ENCODE measurements at regions not wholly inside any gene's neighbourhood (a gene's known extent, or its start where the extent isn't known, plus 50 kb on each side); places are given as distances from the start of the nearest gene placed in this dataset.

GRCh38 chr6:66662196-66662595 is 955.2 kb upstream of the EYS start:
- Mint-ChIP-seq H3K4me3 (no peak overlapping the region), H3K4me1 (no peaks in the 10 kb centered on the region), H3K27ac (no peak overlapping the region), H3K36me3 (ENCODE audit: low read depth) (no peaks in the 10 kb centered on the region), H3K27me3 (no peaks in the 10 kb centered on the region), H3K9me3 (no peaks in the 10 kb centered on the region)
- POLR2A ChIA-PET = no interaction called here
- no peak for DNase-seq
- CTCF ChIA-PET = interaction anchor here (0.5 kb wide), 1 partner anchor 341 kb away, joined by 5 read pairs; no protein-coding TSS in a partner anchor

GRCh38 chr6:66655420-66655819 is 948.4 kb upstream of the EYS start:
- Mint-ChIP-seq H3K36me3 (ENCODE audit: low read depth) (no peaks in the 10 kb centered on the region), H3K27me3 (no peaks in the 10 kb centered on the region), H3K9me3 (peaks cover 8% of the 10 kb centered on the region), H3K4me1 (no peaks in the 10 kb centered on the region), H3K27ac (no peak overlapping the region), H3K4me3 (no peak overlapping the region)
- POLR2A ChIA-PET = no interaction called here
- CTCF ChIA-PET = no interaction called here
- DNase-seq = no peak

GRCh38 chr6:66638518-66638917 is 931.5 kb upstream of the EYS start:
- Mint-ChIP-seq H3K27ac (no peak overlapping the region), H3K36me3 (ENCODE audit: low read depth) (no peaks in the 10 kb centered on the region), H3K4me1 (no peaks in the 10 kb centered on the region), H3K27me3 (no peaks in the 10 kb centered on the region), H3K4me3 (no peak overlapping the region), H3K9me3 (no peaks in the 10 kb centered on the region)
- CTCF ChIA-PET = no interaction called here
- POLR2A ChIA-PET = no interaction called here
- no peak for DNase-seq

- DNase-seq = no peak
- Mint-ChIP-seq H3K27ac (no peak overlapping the region), H3K4me3 (no peak overlapping the region), H3K9me3 (no peaks in the 10 kb centered on the region), H3K36me3 (ENCODE audit: low read depth) (no peaks in the 10 kb centered on the region), H3K27me3 (no peaks in the 10 kb centered on the region), H3K4me1 (no peaks in the 10 kb centered on the region)
- ChIA-PET POLR2A (no interaction called here), CTCF (no interaction called here)
These were observed 931.1 kb upstream of the EYS start for GRCh38 chr6:66638099-66638498.

- no peaks in the 10 kb centered on the region for H3K27me3 Mint-ChIP-seq
- DNase-seq = no peak
- H3K27ac Mint-ChIP-seq = no peak overlapping the region
- no peak overlapping the region for H3K4me3 Mint-ChIP-seq
- no peaks in the 10 kb centered on the region for H3K9me3 Mint-ChIP-seq
- POLR2A ChIA-PET = no interaction called here
- H3K36me3 Mint-ChIP-seq (ENCODE audit: low read depth) = no peaks in the 10 kb centered on the region
- H3K4me1 Mint-ChIP-seq = no peaks in the 10 kb centered on the region
- CTCF ChIA-PET = no interaction called here
These were observed 921.9 kb upstream of the EYS start for GRCh38 chr6:66628917-66629316.

GRCh38 chr6:66623050-66623449 is 916.0 kb upstream of the EYS start:
- CTCF ChIA-PET = no interaction called here
- H3K4me3 Mint-ChIP-seq = no peak overlapping the region
- no peaks in the 10 kb centered on the region for H3K36me3 Mint-ChIP-seq (ENCODE audit: low read depth)
- DNase-seq = no peak
- POLR2A ChIA-PET = no interaction called here
- no peaks in the 10 kb centered on the region for H3K27me3 Mint-ChIP-seq
- H3K9me3 Mint-ChIP-seq = peaks cover 1% of the 10 kb centered on the region
- H3K4me1 Mint-ChIP-seq = no peaks in the 10 kb centered on the region
- no peak overlapping the region for H3K27ac Mint-ChIP-seq

- Mint-ChIP-seq H3K4me1 (no peaks in the 10 kb centered on the region), H3K4me3 (no peak overlapping the region), H3K9me3 (peaks cover 11% of the 10 kb centered on the region), H3K27ac (no peak overlapping the region), H3K36me3 (ENCODE audit: low read depth) (no peaks in the 10 kb centered on the region), H3K27me3 (no peaks in the 10 kb centered on the region)
- DNase-seq = no peak
- POLR2A ChIA-PET = no interaction called here
- CTCF ChIA-PET = no interaction called here
These were observed 898.9 kb upstream of the EYS start for GRCh38 chr6:66605971-66606370.

- ChIA-PET POLR2A (no interaction called here), CTCF (no interaction called here)
- peaks cover 16% of the 10 kb centered on the region for H3K9me3 Mint-ChIP-seq
- H3K4me1 Mint-ChIP-seq = no peaks in the 10 kb centered on the region
- H3K27ac Mint-ChIP-seq = no peak overlapping the region
- no peaks in the 10 kb centered on the region for H3K36me3 Mint-ChIP-seq (ENCODE audit: low read depth)
- no peak for DNase-seq
- no peaks in the 10 kb centered on the region for H3K27me3 Mint-ChIP-seq
- H3K4me3 Mint-ChIP-seq = no peak overlapping the region
These were observed 898.0 kb upstream of the EYS start for GRCh38 chr6:66605011-66605410.

GRCh38 chr6:66599541-66599940 is 892.5 kb upstream of the EYS start:
- ChIA-PET CTCF (no interaction called here), POLR2A (no interaction called here)
- no peak overlapping the region for H3K27ac Mint-ChIP-seq
- H3K4me3 Mint-ChIP-seq = no peak overlapping the region
- H3K36me3 Mint-ChIP-seq (ENCODE audit: low read depth) = no peaks in the 10 kb centered on the region
- H3K9me3 Mint-ChIP-seq = peaks cover 13% of the 10 kb centered on the region
- DNase-seq = no peak
- H3K27me3 Mint-ChIP-seq = no peaks in the 10 kb centered on the region
- no peaks in the 10 kb centered on the region for H3K4me1 Mint-ChIP-seq

- Mint-ChIP-seq H3K9me3 (peaks cover 4% of the 10 kb centered on the region), H3K27me3 (no peaks in the 10 kb centered on the region), H3K36me3 (ENCODE audit: low read depth) (no peaks in the 10 kb centered on the region), H3K4me3 (no peak overlapping the region), H3K4me1 (no peaks in the 10 kb centered on the region), H3K27ac (no peak overlapping the region)
- ChIA-PET CTCF (no interaction called here), POLR2A (no interaction called here)
- no peak for DNase-seq
These were observed 871.3 kb upstream of the EYS start for GRCh38 chr6:66578362-66578761.

GRCh38 chr6:66568271-66568670 is 861.2 kb upstream of the EYS start:
- Mint-ChIP-seq H3K4me3 (no peak overlapping the region), H3K4me1 (no peaks in the 10 kb centered on the region), H3K36me3 (ENCODE audit: low read depth) (no peaks in the 10 kb centered on the region), H3K27ac (no peak overlapping the region), H3K9me3 (no peaks in the 10 kb centered on the region), H3K27me3 (no peaks in the 10 kb centered on the region)
- POLR2A ChIA-PET = no interaction called here
- no peak for DNase-seq
- CTCF ChIA-PET = no interaction called here

GRCh38 chr6:66561479-66561878 is 854.5 kb upstream of the EYS start:
- DNase-seq = no peak
- H3K4me1 Mint-ChIP-seq = no peaks in the 10 kb centered on the region
- CTCF ChIA-PET = no interaction called here
- no peaks in the 10 kb centered on the region for H3K36me3 Mint-ChIP-seq (ENCODE audit: low read depth)
- H3K4me3 Mint-ChIP-seq = no peak overlapping the region
- no peaks in the 10 kb centered on the region for H3K27me3 Mint-ChIP-seq
- POLR2A ChIA-PET = no interaction called here
- H3K9me3 Mint-ChIP-seq = peaks cover 7% of the 10 kb centered on the region
- no peak overlapping the region for H3K27ac Mint-ChIP-seq

GRCh38 chr6:66558189-66558588 is 851.2 kb upstream of the EYS start:
- no peak for DNase-seq
- H3K9me3 Mint-ChIP-seq = peaks cover 14% of the 10 kb centered on the region
- H3K4me3 Mint-ChIP-seq = no peak overlapping the region
- no peak overlapping the region for H3K27ac Mint-ChIP-seq
- no peaks in the 10 kb centered on the region for H3K4me1 Mint-ChIP-seq
- no peaks in the 10 kb centered on the region for H3K27me3 Mint-ChIP-seq
- H3K36me3 Mint-ChIP-seq (ENCODE audit: low read depth) = no peaks in the 10 kb centered on the region
- CTCF ChIA-PET = no interaction called here
- POLR2A ChIA-PET = no interaction called here

GRCh38 chr6:66556936-66557335 is 849.9 kb upstream of the EYS start:
- no peaks in the 10 kb centered on the region for H3K36me3 Mint-ChIP-seq (ENCODE audit: low read depth)
- DNase-seq = no peak
- POLR2A ChIA-PET = no interaction called here
- peaks cover 11% of the 10 kb centered on the region for H3K9me3 Mint-ChIP-seq
- no peaks in the 10 kb centered on the region for H3K4me1 Mint-ChIP-seq
- no peak overlapping the region for H3K27ac Mint-ChIP-seq
- CTCF ChIA-PET = no interaction called here
- H3K4me3 Mint-ChIP-seq = no peak overlapping the region
- no peaks in the 10 kb centered on the region for H3K27me3 Mint-ChIP-seq

- Mint-ChIP-seq H3K27ac (no peak overlapping the region), H3K9me3 (peaks cover 7% of the 10 kb centered on the region), H3K27me3 (no peaks in the 10 kb centered on the region), H3K4me1 (no peaks in the 10 kb centered on the region), H3K36me3 (ENCODE audit: low read depth) (no peaks in the 10 kb centered on the region), H3K4me3 (no peak overlapping the region)
- ChIA-PET CTCF (no interaction called here), POLR2A (no interaction called here)
- no peak for DNase-seq
These were observed 848.1 kb upstream of the EYS start for GRCh38 chr6:66555082-66555481.
